Neural cell (in vitro differentiated cells): ENCODE measurements at regions not wholly inside any gene's neighbourhood (a gene's known extent, or its start where the extent isn't known, plus 50 kb on each side); places are given as distances from the start of the nearest gene placed in this dataset.

Source experiments
- H2AFZ ChIP-seq: fragments of 200-600, 300-800 bp; sonication (generic), shearing (Covaris generic); 2 replicates; pipeline ENCODE4 v1.6.0; 2014; ENCODE audit warnings: low read depth, mild to moderate bottlenecking, antibody characterized with exemption, low read length, moderate library complexity
- H3F3A ChIP-seq: fragments of 200-600 bp; shearing (Covaris generic); 2 replicates; pipeline ENCODE4 v1.6.1; 2016; ENCODE audit warnings: mild to moderate bottlenecking, moderate library complexity, mixed read lengths, antibody characterized with exemption, low read length; ENCODE audit not compliant: insufficient read depth, poor library complexity, severe bottlenecking
- H3K27ac ChIP-seq: fragments of 200-600, 300-800 bp; sonication (generic), shearing (Covaris generic); 2 replicates; pipeline ENCODE4 v1.5.1; 2014; ENCODE audit warnings: mild to moderate bottlenecking, low read length, moderate library complexity
- H3K27me3 ChIP-seq: fragments of 300-800, 200-600 bp; sonication (generic), shearing (Covaris generic); 2 replicates; pipeline ENCODE4 v1.6.0; 2014; ENCODE audit warnings: mild to moderate bottlenecking, low read depth, low read length, moderate library complexity; ENCODE audit not compliant: insufficient read depth
- H3K36me3 ChIP-seq: fragments of 300-800, 200-600 bp; sonication (generic), shearing (Covaris generic); 2 replicates; pipeline ENCODE4 v1.5.1; 2014; ENCODE audit warnings: mild to moderate bottlenecking, antibody characterized with exemption, low read length, moderate library complexity; ENCODE audit not compliant: insufficient read depth
- H3K4me2 ChIP-seq: fragments of 300-800, 200-600 bp; sonication (generic), shearing (Covaris generic); 2 replicates; pipeline ENCODE4 v1.6.0; 2014; ENCODE audit warnings: mild to moderate bottlenecking, low read length
- H3K4me3 ChIP-seq: fragments of 300-800, 200-600 bp; sonication (generic), shearing (Covaris generic); 2 replicates; pipeline ENCODE4 v1.5.1; 2014; ENCODE audit warnings: mild to moderate bottlenecking, low read length, moderate library complexity
- H3K79me2 ChIP-seq: fragments of 200-600 bp; shearing (Covaris generic); replicated peaks from 2 replicates; pipeline ENCODE4 v1.6.0; 2014; ENCODE audit warnings: mild to moderate bottlenecking, low read length, moderate library complexity; ENCODE audit not compliant: insufficient read depth
- H3K9ac ChIP-seq: fragments of 300-800, 200-600 bp; sonication (generic), shearing (Covaris generic); 2 replicates; pipeline ENCODE4 v1.6.1; 2016; ENCODE audit warnings: mild to moderate bottlenecking, low read length, mixed read lengths
- H3K9me2 ChIP-seq: fragments of 200-600 bp; shearing (Covaris generic); 2 replicates; pipeline ENCODE4 v1.6.1; 2016; ENCODE audit warnings: mild to moderate bottlenecking, low read length, mixed read lengths; ENCODE audit not compliant: insufficient read depth
- H3K9me3 ChIP-seq: fragments of 200-600, 300-800 bp; sonication (generic), shearing (Covaris generic); 2 replicates; pipeline ENCODE4 v1.6.1; 2016; ENCODE audit warnings: mild to moderate bottlenecking, mixed run types, low read length, moderate library complexity, mixed read lengths
- H4K20me1 ChIP-seq: fragments of 200-600 bp; shearing (Covaris generic); 2 replicates; pipeline ENCODE4 v1.6.1; 2016; ENCODE audit warnings: mild to moderate bottlenecking, mixed run types; ENCODE audit not compliant: insufficient read depth
- CTCF ChIP-seq: fragments of 450-650 bp; IDR thresholded peaks from 2 replicates; pipeline ENCODE4 v1.5.1; 2014; ENCODE audit warnings: antibody characterized with exemption, mild to moderate bottlenecking, moderate library complexity; ENCODE audit not compliant: poor library complexity, severe bottlenecking
- EP300 ChIP-seq: fragments of 450-650 bp; conservative IDR thresholded peaks from 2 replicates; pipeline ENCODE4 v1.6.1; 2014; ENCODE audit warnings: antibody characterized with exemption, mild to moderate bottlenecking, moderate library complexity; ENCODE audit not compliant: poor library complexity, severe bottlenecking
- EZH2 ChIP-seq: fragments of 200-600, 300-800 bp; shearing (Covaris generic), sonication (generic); IDR thresholded peaks from 2 replicates; pipeline ENCODE4 v1.6.1; 2014; ENCODE audit warnings: antibody characterized with exemption, low read length, borderline replicate concordance, mild to moderate bottlenecking; ENCODE audit not compliant: insufficient read depth, poor library complexity, severe bottlenecking
- MXI1 ChIP-seq: fragments of 450-650 bp; conservative IDR thresholded peaks from 2 replicates; pipeline ENCODE4 v1.6.1; 2014; ENCODE audit warnings: antibody characterized with exemption, mild to moderate bottlenecking; ENCODE audit not compliant: poor library complexity, severe bottlenecking
- POLR2AphosphoS5 ChIP-seq: IDR thresholded peaks from 2 replicates; pipeline ENCODE4 v1.6.1; 2012
- RAD21 ChIP-seq: fragments of 450-650 bp; conservative IDR thresholded peaks from 2 replicates; pipeline ENCODE4 v1.6.1; 2014; ENCODE audit warnings: antibody characterized with exemption, mild to moderate bottlenecking, moderate library complexity
- REST ChIP-seq: IDR thresholded peaks from 2 replicates; pipeline ENCODE4 v1.6.1; 2012; ENCODE audit warnings: borderline replicate concordance
- SMC3 ChIP-seq: fragments of 450-650 bp; conservative IDR thresholded peaks from 2 replicates; pipeline ENCODE4 v1.6.1; 2014; ENCODE audit warnings: antibody characterized with exemption, mild to moderate bottlenecking, moderate library complexity; ENCODE audit not compliant: poor library complexity
- TAF1 ChIP-seq: IDR thresholded peaks from 2 replicates; pipeline ENCODE4 v1.6.1; 2012; ENCODE audit warnings: low read depth

- no peaks in the 10 kb centered on the region for H3K9me3 ChIP-seq
Observed at GRCh38 chr9:25381141-25381540, 297.1 kb downstream of the TUSC1 start.

GRCh38 chr9:25377039-25377438 is 301.2 kb downstream of the TUSC1 start:
- H3K4me3 ChIP-seq = no peak overlapping the region

More at GRCh38 chr9:25381141-25381540, 297.1 kb downstream of the TUSC1 start:
- no peaks in the 10 kb centered on the region for H3K9me2 ChIP-seq
- H3K27me3 ChIP-seq = no peaks in the 10 kb centered on the region
- H3K9ac ChIP-seq = no peak overlapping the region
- no peak overlapping the region for H3K27ac ChIP-seq
- no peak for TF ChIP-seq REST
- TF ChIP-seq CTCF = no peak
- TF ChIP-seq TAF1 = no peak
- TF ChIP-seq RAD21 = no peak
- no peak for TF ChIP-seq EZH2
- no peak for TF ChIP-seq POLR2AphosphoS5
- no peak for TF ChIP-seq MXI1
- no peak for TF ChIP-seq SMC3
- no peak for TF ChIP-seq EP300
- no peaks in the 10 kb centered on the region for H3K36me3 ChIP-seq
- H3K79me2 ChIP-seq = no peaks in the 10 kb centered on the region
- no peaks in the 10 kb centered on the region for H4K20me1 ChIP-seq
- H3K4me2 ChIP-seq = no peak overlapping the region
- no peaks in the 10 kb centered on the region for H3F3A ChIP-seq
- no peak overlapping the region for H3K4me3 ChIP-seq
- no peak overlapping the region for H2AFZ ChIP-seq

More at GRCh38 chr9:25377039-25377438, 301.2 kb downstream of the TUSC1 start:
- H4K20me1 ChIP-seq = no peaks in the 10 kb centered on the region
- no peaks in the 10 kb centered on the region for H3K36me3 ChIP-seq
- no peaks in the 10 kb centered on the region for H3K9me3 ChIP-seq
- H3K9me2 ChIP-seq = no peaks in the 10 kb centered on the region
- no peaks in the 10 kb centered on the region for H3F3A ChIP-seq
- H3K4me2 ChIP-seq = no peak overlapping the region
- H3K9ac ChIP-seq = no peak overlapping the region
- no peak for TF ChIP-seq EP300
- TF ChIP-seq EZH2 = no peak
- no peak for TF ChIP-seq SMC3
- H3K27ac ChIP-seq = no peak overlapping the region
- no peaks in the 10 kb centered on the region for H3K27me3 ChIP-seq
- H3K79me2 ChIP-seq = no peaks in the 10 kb centered on the region
- H2AFZ ChIP-seq = no peak overlapping the region
